NCI-H524 (cell line): ENCODE measurements at regions not wholly inside any gene's neighbourhood (a gene's known extent, or its start where the extent isn't known, plus 50 kb on each side); places are given as distances from the start of the nearest gene placed in this dataset.

Experiments used
- DNase-seq, 2 experiments: peaks; one replicate each; lab custom pipeline; 2025; lab: John Stamatoyannopoulos, UW

DNA sequence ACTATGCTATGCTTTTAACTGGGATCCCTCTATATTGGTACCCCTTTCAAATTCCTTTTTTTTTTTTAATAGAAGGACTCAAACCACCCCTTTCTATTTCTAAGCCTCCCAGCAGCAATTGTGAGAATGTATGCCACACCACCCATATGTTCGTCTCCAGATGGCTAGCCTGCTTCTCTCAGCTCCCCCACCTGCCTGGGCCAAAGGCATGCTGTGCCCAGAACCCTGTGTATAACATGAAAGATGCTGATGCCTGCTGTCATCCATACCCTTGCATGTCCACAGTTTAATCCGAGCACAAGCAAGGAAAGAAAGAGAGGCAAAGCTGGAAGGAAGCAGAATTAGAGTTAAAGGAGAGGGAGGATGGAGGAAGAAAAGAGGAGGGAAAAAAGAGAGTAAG lies 159.5 kb upstream of the CNTN6 start:
- peak; percentile 77 to 93 for DNase-seq

DNA sequence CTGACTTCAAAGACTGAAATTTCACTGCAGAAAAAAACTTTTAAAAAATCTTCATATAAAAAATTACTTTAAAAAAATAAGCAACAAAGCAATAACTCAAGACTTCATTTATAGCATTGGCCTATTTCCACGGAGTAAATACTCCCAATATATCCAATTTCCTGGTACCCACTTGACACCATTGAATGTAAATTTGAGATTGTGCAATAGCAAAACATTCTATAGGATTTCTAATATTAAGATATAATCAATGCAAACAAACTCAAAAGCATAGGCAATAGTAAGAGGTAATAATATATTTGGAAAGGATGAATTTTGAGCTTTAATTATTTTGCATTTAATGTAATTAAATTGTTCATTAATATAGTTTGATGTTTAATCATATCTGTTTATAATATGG lies 148.0 kb upstream of the CNTN6 start:
- DNase-seq, result no peak

DNA sequence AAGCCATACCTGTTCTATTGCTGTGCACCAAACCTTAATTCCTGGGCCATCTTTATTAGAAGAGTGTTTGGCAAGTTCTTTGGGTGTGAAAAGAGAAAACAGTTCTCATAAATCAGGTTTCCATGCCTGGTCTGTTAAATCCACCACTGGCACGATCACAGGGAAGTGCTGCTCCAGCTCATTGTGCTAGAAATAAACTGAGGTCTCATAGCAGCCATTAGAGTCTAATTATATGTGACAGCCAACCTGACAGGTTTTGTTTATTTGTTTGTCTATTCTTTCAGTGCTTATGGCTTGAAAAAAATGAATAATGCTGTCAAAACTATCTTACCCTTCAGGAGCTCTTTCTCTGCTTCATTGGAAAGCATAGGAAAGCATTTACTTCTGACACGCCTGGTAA lies 147.1 kb upstream of the CNTN6 start:
- DNase-seq, result no peak

DNA sequence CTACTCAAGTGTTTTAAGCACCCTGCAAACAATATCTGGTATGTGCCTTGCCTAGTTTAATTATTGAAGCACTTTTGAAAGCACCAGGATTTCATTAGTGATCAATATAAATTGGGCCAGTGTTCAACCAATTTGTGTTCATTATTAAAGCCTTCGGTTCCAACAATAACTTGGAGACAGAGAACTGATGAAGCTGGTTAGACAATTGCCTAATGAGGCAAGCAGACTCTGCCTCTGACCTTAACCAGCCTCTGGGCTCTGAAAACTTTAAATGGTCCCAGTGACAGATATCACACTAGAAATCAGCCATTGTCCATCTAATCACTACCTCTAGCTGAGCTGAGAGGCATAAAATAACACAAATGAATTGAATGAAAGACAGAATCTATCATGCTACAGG lies 139.9 kb upstream of the CNTN6 start:
- no peak for DNase-seq

DNA sequence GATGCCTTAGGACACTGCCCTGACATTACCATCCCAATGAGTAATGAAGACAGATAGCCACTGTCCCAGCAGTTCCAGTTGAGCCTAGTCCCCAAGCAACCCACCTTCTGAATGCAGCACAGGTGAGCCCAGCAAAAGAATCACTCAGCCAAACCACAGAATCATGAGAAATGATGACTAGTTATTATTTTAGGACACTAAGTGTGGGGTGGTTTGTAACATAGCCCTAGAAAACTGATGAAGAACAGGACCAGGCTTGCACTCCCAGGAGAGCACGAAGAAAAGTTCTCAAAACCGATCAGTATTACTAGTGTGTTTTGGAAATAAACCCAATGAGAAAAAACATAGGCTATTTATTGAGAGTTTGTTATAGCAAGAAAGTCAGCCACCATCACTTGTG lies 129.6 kb upstream of the CNTN6 start:
- no peak for DNase-seq

DNA sequence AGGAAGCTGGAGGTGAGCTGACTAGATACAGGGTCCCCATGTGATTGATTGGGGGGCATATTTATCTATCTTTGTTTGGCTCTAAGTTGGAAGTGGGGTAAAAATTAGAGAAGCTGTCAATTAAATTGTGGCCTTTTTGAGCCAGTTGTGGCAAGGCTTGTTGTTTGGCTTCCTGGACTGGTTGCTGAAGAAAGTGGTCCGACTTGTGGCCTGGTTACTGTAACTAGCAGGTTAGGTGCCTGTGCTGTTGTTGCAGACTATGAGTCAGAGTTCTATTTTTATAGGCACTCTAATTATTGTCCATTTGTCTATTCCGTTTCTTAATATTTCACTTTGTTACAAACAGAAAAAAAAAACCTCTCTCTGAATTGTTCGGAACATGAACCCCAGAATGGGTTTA lies 129.1 kb upstream of the CNTN6 start:
- DNase-seq, result no peak

DNA sequence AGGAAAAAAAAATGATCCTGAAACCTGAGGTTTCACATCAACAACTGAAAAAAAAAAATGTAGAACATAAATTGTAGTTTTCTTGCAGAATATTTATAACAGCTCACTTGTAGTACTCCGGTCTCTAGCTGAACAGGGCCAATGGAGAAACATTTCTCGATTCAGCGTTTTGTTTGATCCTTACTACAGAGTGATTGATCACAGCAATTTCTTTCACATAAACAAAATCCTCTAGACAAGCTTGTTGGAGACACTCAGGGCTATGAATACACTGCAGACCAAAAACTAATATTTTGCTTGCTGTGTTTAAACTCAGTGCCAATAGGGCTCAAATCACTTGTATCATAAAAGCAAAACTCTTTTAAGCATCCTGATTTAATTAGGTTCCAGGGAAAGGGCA lies 127.0 kb upstream of the CNTN6 start:
- DNase-seq, result no peak

DNA sequence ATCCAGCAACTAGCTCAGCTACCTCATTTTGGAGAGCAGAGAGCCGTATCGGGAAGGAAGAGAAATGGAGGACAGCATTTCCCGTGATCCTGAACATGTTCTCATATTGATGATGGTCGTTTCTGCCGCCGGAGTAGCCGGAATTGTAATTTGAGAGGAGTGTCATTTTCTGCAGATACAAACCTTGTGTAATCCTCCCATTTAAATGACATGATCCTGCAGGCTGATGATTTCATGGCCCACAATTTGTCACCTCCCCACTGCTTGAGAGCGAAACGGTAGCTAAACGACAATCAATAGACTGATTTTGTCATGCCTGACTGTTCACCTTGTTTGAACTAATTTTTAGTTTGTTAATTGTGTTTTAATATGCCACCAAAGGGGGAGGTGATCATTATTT lies 126.5 kb upstream of the CNTN6 start:
- peak; percentile 1 to 19 for DNase-seq

DNA sequence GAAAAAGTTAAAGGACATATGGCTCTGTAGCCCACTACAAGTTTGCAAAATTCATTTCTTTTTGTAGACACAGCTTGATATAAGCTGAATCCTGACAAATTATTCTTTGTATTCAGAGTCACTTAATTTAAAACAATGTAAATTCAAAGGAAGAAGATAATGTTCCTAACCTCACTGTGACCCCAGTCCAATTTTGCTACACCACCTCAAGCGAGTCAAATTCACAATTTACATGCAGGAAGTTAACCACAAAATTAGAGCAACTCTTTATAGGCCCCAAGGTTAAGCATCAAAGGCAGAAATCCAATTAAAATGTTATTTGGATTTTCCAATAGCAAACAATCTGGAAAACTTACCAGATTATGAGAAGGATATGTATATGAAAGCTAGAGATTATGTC lies 119.5 kb upstream of the CNTN6 start:
- DNase-seq, result no peak

DNA sequence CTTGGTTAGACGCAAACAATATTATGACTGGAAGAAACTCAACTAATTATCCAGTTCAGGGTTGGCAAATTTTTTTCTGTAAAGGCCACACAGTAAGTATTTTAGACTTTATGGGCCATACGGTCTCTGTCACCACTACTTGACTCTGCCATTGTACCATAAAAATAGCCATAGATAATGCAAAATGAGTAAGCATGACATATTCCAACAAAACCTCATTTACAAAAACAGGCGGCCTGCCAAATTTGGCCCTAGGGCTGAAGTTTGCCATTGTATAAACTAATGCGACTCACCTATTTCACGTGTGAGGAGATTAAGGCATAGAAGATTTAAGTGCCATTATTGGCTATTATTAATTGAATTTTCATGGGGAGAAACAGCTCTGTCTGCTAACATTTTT lies 116.8 kb upstream of the CNTN6 start:
- DNase-seq, result no peak

DNA sequence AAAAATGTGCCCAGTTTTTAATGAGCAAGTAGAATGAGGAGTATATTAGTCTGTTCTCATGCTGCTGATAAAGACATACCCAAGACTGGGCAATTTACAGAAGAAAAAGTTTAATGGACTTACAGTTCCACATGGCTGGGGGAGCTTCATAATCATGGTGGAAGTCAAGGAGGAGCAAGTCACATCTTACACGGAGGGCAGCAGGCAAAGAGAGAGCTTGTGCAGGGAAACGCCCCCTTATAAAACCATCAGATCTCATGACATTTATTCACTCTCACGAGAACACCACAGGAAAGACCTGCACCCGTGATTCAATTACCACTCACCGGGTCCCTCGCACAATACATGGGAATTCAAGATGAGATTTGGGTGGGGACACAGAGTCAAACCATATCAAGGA lies 111.7 kb upstream of the CNTN6 start:
- DNase-seq, result no peak

DNA sequence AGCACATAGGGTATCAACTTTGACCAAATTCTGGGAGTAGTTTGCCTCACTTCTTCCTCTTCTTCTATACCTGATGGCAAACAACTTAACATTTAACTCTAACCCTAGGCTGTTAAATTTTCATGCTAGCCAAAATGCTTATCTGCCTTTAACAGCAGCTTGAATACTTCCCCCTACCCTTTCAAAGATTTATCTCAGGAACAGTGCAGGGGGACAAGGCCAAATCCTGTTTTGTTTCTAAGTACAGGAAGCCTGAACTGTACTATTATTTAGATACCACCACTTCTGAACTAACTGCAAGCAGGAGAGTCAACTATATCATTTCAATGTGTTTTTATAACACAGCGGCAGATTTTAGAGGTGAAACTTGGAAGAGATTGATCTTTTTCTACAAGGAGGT lies 104.0 kb upstream of the CNTN6 start:
- no peak for DNase-seq

DNA sequence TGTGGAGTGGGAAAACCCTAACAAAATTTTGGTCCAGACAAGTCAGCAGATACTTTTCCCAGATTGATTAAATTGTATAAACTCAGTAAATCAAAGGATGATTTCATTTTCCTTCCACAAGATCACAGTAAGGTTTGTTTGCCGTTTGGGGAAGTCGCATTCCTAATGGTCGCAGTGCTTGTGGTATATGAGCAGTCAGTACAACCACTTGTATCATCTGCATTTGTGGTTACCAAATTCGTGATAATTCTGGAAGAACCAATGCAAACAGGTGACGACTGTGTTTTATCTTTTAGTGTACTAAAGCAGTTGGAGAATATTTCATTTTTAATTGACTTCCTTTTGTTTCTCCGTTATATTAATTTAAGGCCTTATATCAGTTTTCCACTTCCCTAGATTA lies 100.0 kb upstream of the CNTN6 start:
- no peak for DNase-seq

DNA sequence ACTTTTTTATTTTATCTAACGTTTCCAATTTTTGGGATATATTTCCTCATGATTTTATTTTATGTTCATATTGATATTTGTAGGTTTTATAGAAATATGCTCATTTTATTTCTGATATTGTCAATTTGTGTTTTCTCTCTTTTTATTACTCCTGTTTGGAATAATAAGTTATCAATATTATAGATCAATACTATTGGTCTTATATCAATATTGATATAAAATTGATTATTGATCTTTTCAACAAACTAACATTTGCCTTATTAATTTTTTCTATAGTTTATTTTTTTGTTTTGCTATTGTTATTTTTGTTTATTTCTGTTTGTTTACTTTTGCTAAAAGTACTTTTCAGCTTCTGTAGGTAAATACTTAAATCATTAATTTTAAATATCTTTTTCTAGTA lies 90.8 kb upstream of the CNTN6 start:
- no peak for DNase-seq

DNA sequence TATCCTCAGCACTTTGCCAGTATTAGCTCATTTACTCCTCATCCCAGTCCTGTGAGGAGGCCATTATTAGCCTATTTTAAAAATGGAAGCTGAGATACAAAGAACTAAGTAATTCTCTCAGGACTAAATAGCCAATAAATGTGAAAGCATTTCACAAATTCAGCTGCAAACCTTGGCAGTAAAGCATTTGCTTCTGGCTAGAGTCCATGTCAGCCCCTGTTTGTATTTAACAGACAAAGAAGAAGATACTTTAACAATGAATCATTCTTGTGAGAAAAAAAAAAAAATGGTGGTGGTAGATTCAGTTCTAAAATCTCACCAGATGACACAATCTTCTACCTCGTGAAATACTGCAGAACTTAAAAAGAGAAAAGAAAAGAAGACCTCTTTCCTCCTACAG lies 85.0 kb upstream of the CNTN6 start:
- DNase-seq, result no peak

DNA sequence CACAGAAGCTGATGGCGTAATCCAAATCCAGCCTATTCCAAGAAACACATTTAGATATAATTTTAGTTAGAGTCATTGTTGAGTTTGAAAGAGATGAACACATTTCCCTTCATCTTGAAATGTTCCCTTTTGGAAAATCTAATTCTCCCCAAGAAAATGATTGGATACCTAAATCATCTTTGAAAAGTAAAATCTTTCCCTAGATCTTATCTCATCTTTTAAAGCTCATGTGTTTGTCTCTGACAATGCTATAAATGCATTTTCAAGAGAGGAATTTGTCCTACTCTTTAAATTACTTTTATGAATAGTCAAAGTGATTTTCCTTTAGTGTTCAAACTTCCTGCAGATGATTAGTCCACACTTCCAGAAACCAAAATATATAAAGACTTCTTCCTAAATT lies 82.6 kb upstream of the CNTN6 start:
- DNase-seq, result no peak

DNA sequence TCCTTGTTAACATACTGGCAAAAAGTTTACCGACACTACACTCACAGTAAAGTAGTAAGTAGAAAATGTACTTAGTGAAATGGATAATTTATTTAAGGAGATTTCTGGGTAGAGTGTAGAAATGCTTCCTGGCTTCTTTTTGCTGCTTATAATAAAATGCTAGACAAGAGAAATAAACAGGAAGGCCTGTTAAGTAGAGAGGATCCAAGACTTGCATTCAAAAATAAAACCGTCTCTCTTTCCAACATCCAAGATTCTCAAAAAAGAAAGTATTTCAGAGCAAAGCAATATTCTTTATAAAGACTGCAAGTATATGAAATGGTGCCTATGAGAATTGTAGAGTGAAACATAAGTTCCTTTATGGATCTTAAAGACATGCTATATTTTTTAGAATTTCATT lies 77.0 kb upstream of the CNTN6 start:
- no peak for DNase-seq

DNA sequence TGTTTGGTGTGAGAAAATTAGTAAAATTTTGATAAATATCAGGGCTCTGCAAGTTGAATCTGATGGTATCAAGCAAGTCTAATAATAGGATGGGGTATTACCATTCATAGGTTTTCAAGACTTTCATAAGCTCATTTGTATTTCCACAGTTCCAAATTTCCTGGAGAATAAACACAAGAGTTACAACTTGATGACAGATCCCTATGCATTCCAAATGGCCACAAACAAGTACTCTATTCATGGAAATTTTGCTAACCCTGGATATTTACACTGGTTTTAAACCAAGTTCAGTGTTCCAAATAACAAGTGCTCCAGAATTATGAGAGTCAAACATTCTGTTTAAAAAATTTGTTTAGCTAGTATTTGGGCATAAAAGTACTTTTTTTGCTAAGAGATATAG lies 75.0 kb upstream of the CNTN6 start:
- DNase-seq, result no peak

DNA sequence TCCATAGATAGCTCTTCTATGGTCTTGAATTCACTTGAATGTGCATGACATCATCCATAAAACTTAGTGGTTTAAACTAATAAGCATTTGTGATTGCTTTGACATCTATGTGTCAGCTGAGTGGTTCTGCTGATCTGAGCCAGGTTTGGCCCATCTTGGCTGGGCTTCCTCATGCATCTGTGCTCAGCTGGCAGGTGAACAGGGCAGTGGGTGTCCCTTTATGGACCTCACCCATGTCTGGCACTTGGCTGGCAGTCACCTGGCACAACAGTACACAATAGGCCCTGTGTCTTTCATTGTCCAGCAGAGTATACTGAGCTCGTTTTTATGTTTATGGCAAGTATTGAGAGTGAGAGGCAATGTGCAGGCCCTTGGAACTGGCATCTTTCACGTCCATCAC lies 73.7 kb upstream of the CNTN6 start:
- DNase-seq, result no peak

DNA sequence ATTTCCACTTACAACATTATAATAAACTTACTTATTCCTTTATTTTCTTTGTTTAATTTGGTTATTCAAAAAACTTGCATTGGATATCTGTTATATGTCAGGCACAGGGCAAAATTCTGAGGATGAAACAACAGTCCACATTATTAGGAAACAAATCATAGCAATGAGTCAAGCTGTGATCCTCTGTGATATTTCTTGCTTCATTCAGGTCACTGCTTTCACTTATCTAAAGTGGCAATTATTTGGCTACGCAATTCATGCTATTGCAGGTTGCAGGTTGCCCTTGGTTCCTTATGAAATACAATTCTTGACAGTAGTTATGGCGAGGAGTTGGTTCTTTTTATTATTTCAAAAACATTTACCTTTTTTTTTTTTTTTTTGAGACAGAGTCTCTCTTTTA lies 66.4 kb upstream of the CNTN6 start:
- DNase-seq, result no peak

DNA sequence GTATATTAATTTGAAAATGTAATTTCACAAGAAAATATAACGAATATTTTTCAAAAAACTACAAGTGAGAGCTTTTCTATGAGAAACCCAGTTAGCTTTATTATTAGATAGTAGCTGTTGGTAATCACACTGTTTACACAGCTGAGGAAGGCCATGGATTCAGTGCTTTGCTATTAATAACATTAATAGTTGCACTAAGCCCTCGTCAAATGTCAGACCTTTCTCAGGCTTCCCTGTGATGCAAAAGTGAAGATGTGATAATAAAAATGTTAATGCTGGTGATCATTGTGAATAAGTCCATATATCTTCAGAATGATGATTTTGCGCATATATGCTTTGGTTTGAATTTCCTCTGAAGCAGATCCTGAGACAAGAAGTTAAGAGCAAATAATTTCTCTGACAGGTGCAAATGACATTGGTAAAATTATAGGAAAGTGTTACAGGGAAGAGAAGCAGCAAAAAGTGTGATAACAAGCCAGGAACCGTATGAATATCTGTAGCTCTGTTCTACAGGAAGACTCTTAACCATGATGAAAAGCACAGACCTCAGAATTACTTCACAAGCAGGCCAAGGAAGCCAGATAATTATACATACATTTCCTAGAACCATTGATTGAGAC lies 56.5 kb upstream of the CNTN6 start:
- no peak for DNase-seq

DNA sequence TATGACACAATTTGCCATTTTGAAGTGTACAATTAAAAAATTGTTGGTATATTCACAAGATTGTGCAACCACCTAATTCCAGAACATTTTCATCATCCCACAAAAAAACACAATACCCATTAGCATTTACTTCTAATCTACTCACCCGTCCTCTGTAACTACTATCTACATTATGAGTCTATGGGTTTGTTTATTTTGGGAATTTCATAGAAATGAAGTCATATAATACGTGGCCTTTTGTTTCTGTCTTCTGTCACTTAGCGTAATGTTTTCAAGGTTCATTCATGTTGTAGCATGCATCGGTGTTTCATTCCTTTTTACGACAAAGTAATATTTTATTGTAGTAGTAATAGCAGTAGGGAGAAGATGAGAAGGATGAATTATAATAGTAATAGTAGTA lies 55.2 kb upstream of the CNTN6 start:
- no peak for DNase-seq
